Naive thymus-derived CD4-positive, alpha-beta T cell (primary cell): ENCODE measurements at regions not wholly inside any gene's neighbourhood (a gene's known extent, or its start where the extent isn't known, plus 50 kb on each side); places are given as distances from the start of the nearest gene placed in this dataset.
"Not testable (repeated sequence)": the region's sequence is repeated elsewhere in the genome, so short reads cannot be mapped to it uniquely, and the experiment has no call there.

Experiments used
- ATAC-seq: fragments of 150-1000 bp; cut with Tn5 transposase; 2 replicates; pipeline ENCODE4 v1.10.0; 2021; ENCODE audit warnings: mild to moderate bottlenecking, moderate library complexity
- CTCF ChIA-PET: fragments of 350-600 bp; sonication (Branson Sonifier 250); formaldehyde crosslinking; loops from one replicate; lab custom pipeline; 2021; ENCODE audit warnings: antibody characterized with exemption; lab: Charles Lee
- POLR2A ChIA-PET: fragments of 350-600 bp; sonication (Branson Sonifier 250); formaldehyde crosslinking; loops from one replicate; lab custom pipeline; 2021; ENCODE audit warnings: antibody characterized with exemption, inconsistent platforms; lab: Charles Lee
- DNase-seq, 9 donors: peaks; one replicate each; pipeline versions ENCODE4 v3.0.0 to v3.0.0-alpha.2; 2020 to 2022; ENCODE audit warnings: mixed read lengths in 1 of 9
- H3K27ac ChIP-seq: one replicate; pipeline ENCODE4 v1.7.0; 2013; ENCODE audit warnings: mild to moderate bottlenecking, low read depth, low read length, moderate library complexity
- H3K27me3 ChIP-seq, 2 donors: one replicate each; pipeline ENCODE4 v1.7.0; 2013; ENCODE audit warnings: low read length in 2 of 2, mild to moderate bottlenecking in 2 of 2, moderate library complexity in 2 of 2; ENCODE audit not compliant: control insufficient read depth in 2 of 2, insufficient read depth in 2 of 2
- H3K36me3 ChIP-seq, 3 experiments: 1 replicate in 2 of 3; 2 replicates in 1 of 3; pipeline ENCODE4 v1.7.0; 2013; ENCODE audit warnings: low read length in 3 of 3, mild to moderate bottlenecking in 3 of 3, moderate library complexity in 1 of 3; ENCODE audit not compliant: insufficient read depth in 3 of 3, control insufficient read depth in 2 of 3
- H3K4me1 ChIP-seq, 2 donors: one replicate each; pipeline ENCODE4 v1.7.0; 2013; ENCODE audit warnings: low read length in 2 of 2, mild to moderate bottlenecking in 2 of 2, moderate library complexity in 1 of 2; ENCODE audit not compliant: control insufficient read depth in 2 of 2, insufficient read depth in 2 of 2
- H3K4me3 ChIP-seq: 2 replicates; pipeline ENCODE4 v1.7.0; 2013; ENCODE audit warnings: mild to moderate bottlenecking, low read length
- H3K9me3 ChIP-seq, 3 experiments: 1 replicate in 2 of 3; 2 replicates in 1 of 3; pipeline ENCODE4 v1.7.0; 2013; ENCODE audit warnings: low read length in 3 of 3; ENCODE audit not compliant: control insufficient read depth in 2 of 3
- H3K27ac Mint-ChIP-seq, 9 donors: one replicate each; pipeline ENCODE4 v1.8.0; 2020 to 2022; ENCODE audit warnings: mixed read lengths in 9 of 9, mild to moderate bottlenecking in 8 of 9, moderate library complexity in 5 of 9, inconsistent platforms in 2 of 9
- H3K27me3 Mint-ChIP-seq, 5 donors: one replicate each; pipeline ENCODE4 v1.8.0; 2021 to 2022; ENCODE audit warnings: mixed read lengths in 5 of 5, mild to moderate bottlenecking in 1 of 5
- H3K36me3 Mint-ChIP-seq, 5 donors: one replicate each; pipeline ENCODE4 v1.8.0; 2020 to 2022; ENCODE audit warnings: mixed read lengths in 5 of 5, mild to moderate bottlenecking in 3 of 5, inconsistent platforms in 1 of 5
- H3K4me1 Mint-ChIP-seq, 7 donors: one replicate each; pipeline ENCODE4 v1.8.0; 2020 to 2022; ENCODE audit warnings: mixed read lengths in 7 of 7, mild to moderate bottlenecking in 3 of 7, inconsistent platforms in 1 of 7
- H3K4me3 Mint-ChIP-seq, 10 donors: one replicate each; pipeline ENCODE4 v1.8.0; 2020 to 2022; ENCODE audit warnings: mild to moderate bottlenecking in 10 of 10, mixed read lengths in 10 of 10, moderate library complexity in 6 of 10, inconsistent platforms in 2 of 10
- H3K9me3 Mint-ChIP-seq, 11 donors: one replicate each; pipeline ENCODE4 v1.8.0; 2020 to 2022; ENCODE audit warnings: mixed read lengths in 11 of 11, mild to moderate bottlenecking in 4 of 11, inconsistent platforms in 1 of 11, moderate library complexity in 1 of 11
- intact Hi-C, 2 donors: fragments of 100-400 bp; cut with micrococcal nuclease; formaldehyde crosslinking; loops; one replicate each; pipeline ENCODE4 v1.15.1; 2023

DNA sequence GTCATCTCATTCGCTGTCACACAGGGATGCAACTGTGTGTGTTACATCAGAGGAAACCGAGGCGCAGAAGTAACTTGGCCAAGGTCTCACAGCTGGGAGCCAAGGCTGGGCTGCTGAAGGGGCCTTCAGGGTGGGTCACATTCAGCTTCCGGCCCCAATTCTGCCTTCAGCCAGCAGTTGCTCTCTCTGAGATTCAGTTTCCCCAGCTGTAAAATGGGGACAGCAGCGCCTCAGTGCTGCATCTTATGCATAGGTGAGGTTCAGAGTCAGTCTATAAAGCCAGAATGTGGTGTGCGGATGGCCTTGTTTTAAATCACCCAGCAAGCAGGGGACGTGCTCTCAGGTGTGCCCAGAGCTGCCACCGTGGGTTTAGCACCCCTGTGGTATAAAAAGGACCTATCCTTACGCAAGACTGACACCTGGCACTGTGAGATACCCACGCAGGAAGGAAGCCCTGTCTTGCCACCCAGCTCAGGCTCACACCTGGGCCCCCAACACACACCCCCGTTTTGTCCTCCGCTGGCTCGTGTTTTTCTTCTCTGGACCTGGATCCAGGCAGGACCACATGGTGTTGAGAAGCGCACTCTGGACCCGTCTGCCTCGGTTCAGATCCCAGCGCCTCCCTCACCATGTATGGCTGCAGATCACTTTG is 94.6 kb upstream of the GSE1 start:
- Histone ChIP-seq H3K9me3 (no peaks in the 10 kb centered on the region), H3K4me1 (peaks cover 0 to 7% of the 10 kb centered on the region in 2 donors), H3K27me3 (no peaks in the 10 kb centered on the region), H3K36me3 (no peaks in the 10 kb centered on the region), H3K27ac (no peak overlapping the region), H3K4me3 (no peak overlapping the region)
- peaks cover 0 to 5% (median 0%) of the 10 kb centered on the region in 11 donors for H3K9me3 Mint-ChIP-seq
- DNase-seq (no peak), ATAC-seq (peak; percentile 33)
- no peak overlapping the region for H3K4me3 Mint-ChIP-seq
- POLR2A ChIA-PET = no interaction called here
- intact Hi-C loops = no loop called here
- H3K27me3 Mint-ChIP-seq = peaks cover 0 to 7% (median 0%) of the 10 kb centered on the region in 5 donors
- peaks cover 0 to 1% (median 0%) of the 10 kb centered on the region in 7 donors for H3K4me1 Mint-ChIP-seq
- no peak overlapping the region for H3K27ac Mint-ChIP-seq
- CTCF ChIA-PET = no interaction called here
- H3K36me3 Mint-ChIP-seq = no peaks in the 10 kb centered on the region

DNA sequence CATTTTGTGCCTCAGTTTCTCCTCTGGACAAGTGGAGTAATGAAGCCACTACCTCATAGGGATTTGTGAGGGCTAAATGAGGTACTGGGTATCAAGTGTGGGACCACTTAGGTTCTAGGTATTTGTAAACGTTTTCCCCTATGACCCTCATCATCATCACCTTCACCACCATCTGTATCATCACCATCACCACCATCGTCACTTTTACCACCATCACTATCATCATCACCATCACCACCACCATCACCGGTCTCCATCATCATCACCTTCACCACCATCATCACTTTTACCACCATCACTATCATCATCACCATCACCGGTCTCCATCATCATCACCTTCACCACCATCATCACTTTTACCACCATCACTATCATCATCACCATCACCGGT is 94.1 kb upstream of the GSE1 start:
- H3K27me3 ChIP-seq, H3K36me3 ChIP-seq, CTCF ChIA-PET, DNase-seq, H3K27me3 Mint-ChIP-seq, H3K27ac ChIP-seq, H3K4me1 ChIP-seq, H3K9me3 Mint-ChIP-seq, H3K4me3 Mint-ChIP-seq, H3K4me1 Mint-ChIP-seq, POLR2A ChIA-PET, intact Hi-C loops, H3K36me3 Mint-ChIP-seq, H3K9me3 ChIP-seq, H3K4me3 ChIP-seq: not testable (repeated sequence)
- ATAC-seq = peak; percentile 40
- H3K27ac Mint-ChIP-seq = peak overlapping the region in 1 of 9 donors; percentile 14

- H3K4me3 ChIP-seq = no peak overlapping the region
- DNase-seq (no peak), ATAC-seq (peak; percentile 46)
- POLR2A ChIA-PET = no interaction called here
- no peaks in the 10 kb centered on the region for H3K27me3 ChIP-seq
- H3K36me3 Mint-ChIP-seq = no peaks in the 10 kb centered on the region
- peaks cover 0 to 1% (median 0%) of the 10 kb centered on the region in 7 donors for H3K4me1 Mint-ChIP-seq
- H3K27me3 Mint-ChIP-seq = peaks cover 0 to 7% (median 0%) of the 10 kb centered on the region in 5 donors
- H3K27ac ChIP-seq = no peak overlapping the region
- peak overlapping the region in 1 of 10 donors; percentile 3 for H3K4me3 Mint-ChIP-seq
- H3K36me3 ChIP-seq = no peaks in the 10 kb centered on the region
- peaks cover 0 to 5% (median 0%) of the 10 kb centered on the region in 11 donors for H3K9me3 Mint-ChIP-seq
- peaks cover 0 to 7% of the 10 kb centered on the region in 2 donors for H3K4me1 ChIP-seq
- peak overlapping the region in 3 of 9 donors; percentile 14 to 52 (median 26) for H3K27ac Mint-ChIP-seq
- H3K9me3 ChIP-seq = no peaks in the 10 kb centered on the region
- intact Hi-C loops = no loop called here
- CTCF ChIA-PET = no interaction called here
Observed at GRCh38 chr16:85519540-85520231, 93.4 kb upstream of the GSE1 start.

DNA sequence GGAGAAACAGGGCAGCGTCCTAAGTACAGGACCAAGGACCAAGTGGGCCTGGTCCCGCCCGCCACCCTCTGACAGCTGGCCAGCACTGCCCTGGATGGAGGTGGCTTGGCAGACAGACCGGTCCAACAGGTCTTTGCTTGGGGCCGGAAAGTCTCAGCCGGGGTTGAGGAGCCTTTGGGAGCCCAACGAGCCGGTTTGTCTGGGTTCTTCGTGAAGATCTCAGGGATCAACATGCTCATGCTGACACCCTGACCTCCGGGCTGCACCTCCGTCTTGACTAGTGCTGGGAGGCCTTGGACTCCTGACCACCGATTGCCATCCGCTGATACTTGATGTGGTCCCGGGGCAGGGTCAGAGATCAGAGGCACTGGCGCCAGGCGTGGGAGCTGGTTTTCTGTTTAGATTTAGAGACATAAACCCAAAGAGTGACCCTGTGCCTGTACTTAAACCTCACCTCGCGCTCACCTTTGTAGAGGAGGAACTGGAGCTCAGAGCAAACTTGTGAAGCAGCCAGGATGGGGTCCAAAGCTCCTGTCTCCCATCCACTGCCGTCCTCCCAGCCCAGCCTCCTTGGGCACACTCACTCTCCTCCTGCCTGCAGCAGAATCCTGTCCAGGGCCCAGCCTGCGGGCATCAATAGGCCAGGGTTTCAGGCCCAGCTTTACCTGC is 92.1 kb upstream of the GSE1 start:
- H3K27ac ChIP-seq = no peak overlapping the region
- H3K36me3 Mint-ChIP-seq = no peaks in the 10 kb centered on the region
- no peaks in the 10 kb centered on the region for H3K36me3 ChIP-seq
- ChIA-PET POLR2A (no interaction called here), CTCF (no interaction called here)
- no peak overlapping the region for H3K4me3 ChIP-seq
- H3K9me3 ChIP-seq = no peaks in the 10 kb centered on the region
- H3K4me3 Mint-ChIP-seq = no peak overlapping the region
- H3K27me3 Mint-ChIP-seq = peaks cover 0 to 7% (median 0%) of the 10 kb centered on the region in 5 donors
- intact Hi-C loops = no loop called here
- H3K4me1 ChIP-seq = peaks cover 0 to 7% of the 10 kb centered on the region in 2 donors
- H3K27ac Mint-ChIP-seq = no peak overlapping the region
- H3K27me3 ChIP-seq = no peaks in the 10 kb centered on the region
- ATAC-seq (no peak), DNase-seq (no peak)
- H3K4me1 Mint-ChIP-seq = peaks cover 0 to 1% (median 0%) of the 10 kb centered on the region in 7 donors
- H3K9me3 Mint-ChIP-seq = peaks cover 0 to 5% (median 0%) of the 10 kb centered on the region in 11 donors

- ATAC-seq (no peak), DNase-seq (no peak)
- no peak overlapping the region for H3K4me3 ChIP-seq
- no peak overlapping the region for H3K4me3 Mint-ChIP-seq
- no peak overlapping the region for H3K27ac ChIP-seq
- peaks cover 0 to 5% (median 0%) of the 10 kb centered on the region in 11 donors for H3K9me3 Mint-ChIP-seq
- no peaks in the 10 kb centered on the region for H3K36me3 Mint-ChIP-seq
- peak overlapping the region in 1 of 9 donors; percentile 38 for H3K27ac Mint-ChIP-seq
- no peaks in the 10 kb centered on the region for H3K36me3 ChIP-seq
- H3K27me3 Mint-ChIP-seq = peaks cover 0 to 7% (median 0%) of the 10 kb centered on the region in 5 donors
- ChIA-PET CTCF (no interaction called here), POLR2A (no interaction called here)
- H3K4me1 ChIP-seq = peaks cover 0 to 7% of the 10 kb centered on the region in 2 donors
- H3K27me3 ChIP-seq = no peaks in the 10 kb centered on the region
- no peaks in the 10 kb centered on the region for H3K9me3 ChIP-seq
- intact Hi-C loops = no loop called here
- peaks cover 0 to 1% (median 0%) of the 10 kb centered on the region in 7 donors for H3K4me1 Mint-ChIP-seq
Observed at GRCh38 chr16:85521552-85522307, 91.4 kb upstream of the GSE1 start.

DNA sequence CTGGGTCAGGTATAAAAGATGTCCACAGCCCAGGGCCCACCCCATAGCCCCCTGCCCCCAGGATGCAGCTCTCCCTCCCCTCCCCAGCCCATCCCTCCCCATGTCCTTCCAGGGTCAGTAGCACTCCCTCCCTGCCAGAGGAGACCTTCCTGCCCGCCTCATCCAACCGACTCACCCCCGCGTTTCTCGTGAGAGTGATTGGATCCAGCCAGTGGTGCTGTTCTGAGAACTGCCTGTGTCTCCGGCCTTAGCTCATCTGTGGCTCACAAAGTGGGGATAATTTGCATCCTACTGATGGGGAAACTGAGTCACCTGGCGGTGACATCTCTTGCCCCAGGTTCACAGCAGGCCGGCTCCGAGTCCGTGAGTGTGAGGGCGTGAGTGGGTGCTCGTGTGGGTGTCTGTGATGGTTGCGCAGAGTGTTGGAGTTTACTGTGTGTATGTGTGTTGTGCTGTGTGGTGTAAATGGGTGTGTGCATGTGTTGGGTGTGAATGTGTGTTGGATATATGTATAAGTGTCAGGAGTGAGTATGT is 90.7 kb upstream of the GSE1 start:
- Mint-ChIP-seq H3K27ac (no peak overlapping the region), H3K36me3 (no peaks in the 10 kb centered on the region), H3K9me3 (peaks cover 0 to 5% (median 0%) of the 10 kb centered on the region in 11 donors), H3K4me3 (no peak overlapping the region), H3K27me3 (peaks cover 0 to 7% (median 0%) of the 10 kb centered on the region in 5 donors), H3K4me1 (peaks cover 0 to 1% (median 0%) of the 10 kb centered on the region in 7 donors)
- peaks cover 0 to 7% of the 10 kb centered on the region in 2 donors for H3K4me1 ChIP-seq
- intact Hi-C loops = no loop called here
- ATAC-seq = no peak
- H3K36me3 ChIP-seq = no peaks in the 10 kb centered on the region
- ChIA-PET POLR2A (no interaction called here), CTCF (no interaction called here)
- H3K9me3 ChIP-seq = no peaks in the 10 kb centered on the region
- no peak overlapping the region for H3K4me3 ChIP-seq
- H3K27ac ChIP-seq = no peak overlapping the region
- DNase-seq = no peak
- no peaks in the 10 kb centered on the region for H3K27me3 ChIP-seq
